HEK293T (cell line): ENCODE measurements at regions not wholly inside any gene's neighbourhood (a gene's known extent, or its start where the extent isn't known, plus 50 kb on each side); places are given as distances from the start of the nearest gene placed in this dataset.

Experiments used
- CTCF ChIA-PET: fragments of 350-600 bp; formaldehyde crosslinking; extraction: SDS; loops from one replicate; lab custom pipeline; 2021; ENCODE audit warnings: antibody characterized with exemption, inconsistent platforms; lab: Yijun Ruan, JAX
- POLR2A ChIA-PET: fragments of 350-600 bp; formaldehyde crosslinking; extraction: SDS; loops from one replicate; lab custom pipeline; 2020; ENCODE audit warnings: antibody characterized with exemption, inconsistent platforms; lab: Yijun Ruan, JAX
- DNase-seq: peaks from one replicate; pipeline ENCODE4 v3.0.0; 2012; ENCODE audit warnings: mixed read lengths; ENCODE audit errors: extremely low spot score
- ARNT ChIP-seq: fragments of 450-650 bp; IDR thresholded peaks from 2 replicates; pipeline ENCODE4 v1.6.1; 2017; ENCODE audit warnings: mild to moderate bottlenecking
- BHLHE40 ChIP-seq: fragments of 450-650 bp; IDR thresholded peaks from 2 replicates; pipeline ENCODE4 v1.6.1; 2016; ENCODE audit warnings: mild to moderate bottlenecking, moderate library complexity, borderline replicate concordance
- CTBP1 ChIP-seq: fragments of 450-650 bp; IDR thresholded peaks from 2 replicates; pipeline ENCODE4 v1.6.1; 2016; ENCODE audit warnings: borderline replicate concordance
- ELF4 ChIP-seq: fragments of 450-650 bp; IDR thresholded peaks from 2 replicates; pipeline ENCODE4 v1.6.1; 2017; ENCODE audit warnings: antibody characterized with exemption
- FOXA1 ChIP-seq: fragments of 450-650 bp; IDR thresholded peaks from 2 replicates; pipeline ENCODE4 v1.6.1; 2016; ENCODE audit warnings: mild to moderate bottlenecking
- FOXK2 ChIP-seq: fragments of 450-650 bp; IDR thresholded peaks from 2 replicates; pipeline ENCODE4 v1.6.1; 2016; ENCODE audit warnings: mild to moderate bottlenecking
- FOXM1 ChIP-seq: fragments of 450-650 bp; IDR thresholded peaks from 2 replicates; pipeline ENCODE4 v1.6.1; 2017; ENCODE audit warnings: mild to moderate bottlenecking, borderline replicate concordance
- HDGF ChIP-seq: fragments of 450-650 bp; IDR thresholded peaks from 2 replicates; pipeline ENCODE4 v1.6.1; 2017; ENCODE audit warnings: antibody characterized with exemption, borderline replicate concordance
- L3MBTL2 ChIP-seq: fragments of 450-650 bp; conservative IDR thresholded peaks from 2 replicates; pipeline ENCODE4 v1.6.1; 2016; ENCODE audit warnings: mild to moderate bottlenecking
- LEF1 ChIP-seq: fragments of 450-650 bp; IDR thresholded peaks from 2 replicates; pipeline ENCODE4 v1.6.1; 2017; ENCODE audit warnings: mild to moderate bottlenecking, borderline replicate concordance
- NFRKB ChIP-seq: fragments of 450-650 bp; IDR thresholded peaks from 2 replicates; pipeline ENCODE4 v1.6.1; 2016; ENCODE audit warnings: mild to moderate bottlenecking, moderate library complexity
- PKNOX1 ChIP-seq: fragments of 450-650 bp; IDR thresholded peaks from 2 replicates; pipeline ENCODE4 v1.6.1; 2016
- SP1 ChIP-seq: fragments of 450-650 bp; IDR thresholded peaks from 2 replicates; pipeline ENCODE4 v1.6.1; 2017
- SUZ12 ChIP-seq: fragments of 450-650 bp; IDR thresholded peaks from 2 replicates; pipeline ENCODE4 v1.6.1; 2016; ENCODE audit warnings: mild to moderate bottlenecking
- TARDBP ChIP-seq: fragments of 450-650 bp; IDR thresholded peaks from 2 replicates; pipeline ENCODE4 v1.6.1; 2016
- ZNF384 ChIP-seq: fragments of 450-650 bp; IDR thresholded peaks from 2 replicates; pipeline ENCODE4 v1.6.1; 2016

GRCh38 chrX:6644411-6644810 lies 109.5 kb upstream of the VCX3A start:
- ChIA-PET CTCF (no interaction called here), POLR2A (no interaction called here)
- no peak for DNase-seq
- TF ChIP-seq FOXM1 (no peak), SP1 (no peak), ZNF384 (no peak), SUZ12 (no peak), HDGF (no peak), PKNOX1 (no peak), LEF1 (no peak), L3MBTL2 (no peak), CTBP1 (no peak), TARDBP (no peak), FOXK2 (no peak), NFRKB (no peak), ELF4 (no peak), BHLHE40 (no peak), ARNT (no peak), FOXA1 (no peak)

- no peak for TF ChIP-seq FOXM1
- no peak for TF ChIP-seq ELF4
- ChIA-PET CTCF (no interaction called here), POLR2A (no interaction called here)
- DNase-seq, result no peak
Measured at GRCh38 chrX:6640727-6641126, 105.8 kb upstream of the VCX3A start.

GRCh38 chrX:6614506-6614905 lies 79.6 kb upstream of the VCX3A start:
- no peak for TF ChIP-seq ELF4
- TF ChIP-seq CTBP1, result no peak
- TF ChIP-seq BHLHE40, result no peak
- no peak for TF ChIP-seq ZNF384
- no peak for TF ChIP-seq L3MBTL2
- TF ChIP-seq ARNT, result no peak
- no peak for TF ChIP-seq NFRKB
- TF ChIP-seq HDGF, result no peak
- TF ChIP-seq FOXA1, result no peak
- TF ChIP-seq TARDBP, result no peak
- no peak for DNase-seq
- CTCF ChIA-PET, result no interaction called here
- POLR2A ChIA-PET, result no interaction called here

- TF ChIP-seq LEF1 (no peak), SUZ12 (no peak), L3MBTL2 (no peak), ELF4 (no peak), NFRKB (no peak), FOXK2 (no peak), ZNF384 (no peak), FOXA1 (no peak), FOXM1 (no peak), TARDBP (no peak), ARNT (no peak), HDGF (no peak), SP1 (no peak)
- DNase-seq, result no peak
- CTCF ChIA-PET, result no interaction called here
- POLR2A ChIA-PET, result no interaction called here
Measured at GRCh38 chrX:6599230-6599860, 64.4 kb upstream of the VCX3A start.
